Esophagus squamous epithelium (tissue), 5 donors: ENCODE measurements at regions not wholly inside any gene's neighbourhood (a gene's known extent, or its start where the extent isn't known, plus 50 kb on each side); places are given as distances from the start of the nearest gene placed in this dataset.

Source experiments
- DNase-seq: peaks from one replicate; lab custom pipeline; 2025; lab: John Stamatoyannopoulos, UW
- H3K27ac ChIP-seq, 4 donors: fragments of 200-600 bp; sonication (generic); one replicate each; pipeline ENCODE4 v1.5.1; 2016 to 2019; ENCODE audit warnings: mild to moderate bottlenecking in 1 of 4
- H3K27me3 ChIP-seq, 4 donors: fragments of 200-600 bp; sonication (generic); 1 replicate in 3 of 4; 2 replicates in 1 of 4; pipeline versions ENCODE4 v1.5.1 to v1.6.0; 2017 to 2021; ENCODE audit warnings: antibody characterized with exemption in 1 of 4
- H3K36me3 ChIP-seq, 3 donors: fragments of 200-600 bp; sonication (generic); one replicate each; pipeline ENCODE4 v1.5.1; 2016 to 2019
- H3K4me1 ChIP-seq, 3 donors: fragments of 200-600 bp; sonication (generic); one replicate each; pipeline ENCODE4 v1.5.1; 2017 to 2019
- H3K4me3 ChIP-seq, 4 donors: fragments of 200-600 bp; sonication (generic); 1 replicate in 3 of 4; 2 replicates in 1 of 4; pipeline ENCODE4 v1.5.1; 2016 to 2019; ENCODE audit warnings: mild to moderate bottlenecking in 2 of 4, moderate library complexity in 1 of 4
- H3K9me3 ChIP-seq, 3 donors: fragments of 200-600 bp; sonication (generic); one replicate each; pipeline ENCODE4 v1.5.1; 2016 to 2019
- POLR2A ChIP-seq, 4 donors: fragments of 450-650 bp; IDR thresholded peaks; one replicate each; pipeline ENCODE4 v1.6.1; 2017; ENCODE audit warnings: antibody characterized with exemption in 4 of 4, mild to moderate bottlenecking in 4 of 4, moderate library complexity in 3 of 4
- WGBS, 2 donors: methylation state at CpG; one replicate each; pipeline ENCODE4 v1.1.5; 2018; 5-methylcytosine and 5-hydroxymethylcytosine counted together
- intact Hi-C: fragments of 100-400 bp; cut with DNase I; formaldehyde crosslinking; loops from one replicate; pipeline ENCODE4 v1.15.0; 2022
- TF ChIP-seq, protein P1 (sequence below), 6 experiments: fragments of 450-650 bp in 4 of 6; fragments of 200-600 bp in 2 of 6; sonication (generic) in 2 of 6; IDR thresholded peaks; one replicate each; pipeline ENCODE4 v1.5.1; 2016 to 2019; ENCODE audit warnings: antibody characterized with exemption in 6 of 6, mild to moderate bottlenecking in 4 of 6, moderate library complexity in 4 of 6
- donor health status: DM: yes; HTN: yes; CAD: no.

DNA sequence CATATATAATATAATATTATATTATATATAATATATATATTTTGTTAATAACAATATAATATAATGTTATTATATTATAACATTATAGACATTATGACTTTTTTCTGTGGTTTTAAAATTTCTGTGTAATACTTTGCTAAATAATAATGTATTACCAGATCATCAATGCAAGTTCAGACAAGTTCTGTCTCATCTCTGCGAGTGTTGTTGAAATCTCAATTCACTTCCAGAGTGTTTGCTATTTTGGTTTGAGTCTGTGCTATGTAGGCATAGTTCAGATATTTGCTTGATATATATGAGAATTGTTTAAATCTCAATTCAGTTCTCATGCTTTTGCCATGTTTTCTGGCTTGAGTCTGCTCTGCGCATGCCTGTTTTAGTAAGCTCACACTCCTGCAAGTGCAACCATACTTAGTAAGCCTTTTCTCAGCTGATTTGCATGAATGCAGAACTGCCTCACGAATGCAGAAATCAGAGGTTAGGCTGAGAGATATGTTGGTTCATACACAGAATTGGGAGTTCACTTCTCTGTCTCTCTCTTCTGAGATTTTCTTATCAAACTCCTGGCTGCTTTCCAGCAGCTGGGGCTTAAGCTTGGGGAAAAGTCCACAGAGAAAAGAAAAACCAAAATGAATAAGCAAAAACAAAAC lies 830.2 kb upstream of the SORCS1 start:
- Histone ChIP-seq H3K4me1 (no peaks in the 10 kb centered on the region), H3K27ac (no peak overlapping the region), H3K27me3 (no peaks in the 10 kb centered on the region), H3K9me3 (no peaks in the 10 kb centered on the region), H3K36me3 (no peaks in the 10 kb centered on the region), H3K4me3 (no peak overlapping the region)
- intact Hi-C loops: no loop called here
- no peak for DNase-seq
- WGBS, 2 donors: 47 to 60% methylated on average over 3 of the region's 3 CpGs
- no peak for TF ChIP-seq POLR2A (IDR thresholded peaks at IDR 0.05)
- TF ChIP-seq, protein P1, sequence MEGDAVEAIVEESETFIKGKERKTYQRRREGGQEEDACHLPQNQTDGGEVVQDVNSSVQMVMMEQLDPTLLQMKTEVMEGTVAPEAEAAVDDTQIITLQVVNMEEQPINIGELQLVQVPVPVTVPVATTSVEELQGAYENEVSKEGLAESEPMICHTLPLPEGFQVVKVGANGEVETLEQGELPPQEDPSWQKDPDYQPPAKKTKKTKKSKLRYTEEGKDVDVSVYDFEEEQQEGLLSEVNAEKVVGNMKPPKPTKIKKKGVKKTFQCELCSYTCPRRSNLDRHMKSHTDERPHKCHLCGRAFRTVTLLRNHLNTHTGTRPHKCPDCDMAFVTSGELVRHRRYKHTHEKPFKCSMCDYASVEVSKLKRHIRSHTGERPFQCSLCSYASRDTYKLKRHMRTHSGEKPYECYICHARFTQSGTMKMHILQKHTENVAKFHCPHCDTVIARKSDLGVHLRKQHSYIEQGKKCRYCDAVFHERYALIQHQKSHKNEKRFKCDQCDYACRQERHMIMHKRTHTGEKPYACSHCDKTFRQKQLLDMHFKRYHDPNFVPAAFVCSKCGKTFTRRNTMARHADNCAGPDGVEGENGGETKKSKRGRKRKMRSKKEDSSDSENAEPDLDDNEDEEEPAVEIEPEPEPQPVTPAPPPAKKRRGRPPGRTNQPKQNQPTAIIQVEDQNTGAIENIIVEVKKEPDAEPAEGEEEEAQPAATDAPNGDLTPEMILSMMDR (IDR thresholded peaks at IDR 0.05): no peak

DNA sequence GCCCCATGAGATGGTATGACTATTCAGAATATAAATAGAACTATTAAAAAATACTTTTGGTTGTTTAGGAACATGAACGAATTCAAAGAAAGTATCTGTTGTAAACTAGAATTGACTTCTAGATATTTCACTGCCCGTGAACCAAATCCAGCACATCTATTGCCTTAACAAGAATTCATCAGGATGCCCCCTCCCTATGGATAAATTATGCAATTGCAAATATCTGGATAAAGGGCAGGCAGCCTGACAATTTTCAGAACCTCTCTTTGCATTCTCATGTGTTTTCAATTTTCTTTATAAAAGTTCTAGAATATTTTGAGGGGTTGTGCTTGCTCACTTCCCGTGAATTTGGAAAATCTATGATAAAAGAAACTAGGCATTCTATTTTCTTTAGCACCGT lies 822.1 kb upstream of the SORCS1 start:
- Histone ChIP-seq H3K4me3 (no peak overlapping the region), H3K36me3 (no peaks in the 10 kb centered on the region), H3K27me3 (no peaks in the 10 kb centered on the region), H3K9me3 (no peaks in the 10 kb centered on the region), H3K4me1 (no peaks in the 10 kb centered on the region), H3K27ac (no peak overlapping the region)
- intact Hi-C loops: no loop called here
- TF ChIP-seq, protein P1 (IDR thresholded peaks at IDR 0.05): no peak
- TF ChIP-seq POLR2A (IDR thresholded peaks at IDR 0.05): no peak
- DNase-seq: no peak
- WGBS, 2 donors: 60 to 77% methylated on average over 4 of the region's 4 CpGs

DNA sequence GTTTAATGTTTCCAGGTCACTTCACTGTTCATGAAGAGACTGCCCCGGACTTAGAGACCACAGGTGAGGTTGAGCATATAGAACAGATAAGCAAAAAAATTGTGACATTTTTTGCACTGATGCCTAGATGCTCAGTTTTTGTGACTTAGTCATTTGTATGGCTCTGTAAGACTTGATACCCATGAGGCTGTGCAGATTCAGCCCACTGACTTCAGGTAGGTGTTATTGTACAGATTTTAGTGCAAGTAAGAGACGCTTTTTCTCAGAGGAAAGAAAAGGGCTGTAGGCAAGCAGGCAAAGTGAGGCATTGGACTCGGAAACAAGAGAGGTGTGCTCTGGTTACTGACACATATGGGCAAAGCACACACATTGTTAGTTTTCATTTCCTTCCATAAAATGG lies 820.1 kb upstream of the SORCS1 start:
- H3K27me3 ChIP-seq: no peaks in the 10 kb centered on the region
- DNase-seq: no peak
- no peak for TF ChIP-seq POLR2A (IDR thresholded peaks at IDR 0.05)
- TF ChIP-seq, protein P1 (IDR thresholded peaks at IDR 0.05): no peak
- H3K4me3 ChIP-seq: no peak overlapping the region
- intact Hi-C loops: no loop called here
- H3K9me3 ChIP-seq: no peaks in the 10 kb centered on the region
- H3K27ac ChIP-seq: no peak overlapping the region
- WGBS, 2 donors: 65 to 77% methylated on average over 3 of the region's 3 CpGs
- H3K36me3 ChIP-seq: no peaks in the 10 kb centered on the region
- no peaks in the 10 kb centered on the region for H3K4me1 ChIP-seq

DNA sequence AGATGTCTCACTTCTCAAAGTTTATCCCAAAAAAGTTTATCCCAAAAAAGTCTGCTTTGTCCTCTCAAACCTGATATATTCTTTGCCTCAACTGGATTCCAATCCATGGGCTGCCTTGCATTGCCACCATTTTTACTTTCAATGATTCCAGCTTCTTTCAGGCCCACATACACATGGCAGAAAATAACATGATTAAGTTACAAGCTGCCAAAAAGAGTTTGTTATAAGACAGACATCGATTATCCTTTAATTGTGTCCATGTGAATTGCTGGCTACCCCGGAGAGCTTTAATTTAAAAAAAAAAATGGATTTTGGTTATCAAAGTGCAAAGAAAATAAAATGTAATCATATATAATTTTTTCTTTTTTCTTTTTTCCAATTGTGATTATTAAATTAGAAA lies 819.6 kb upstream of the SORCS1 start:
- no peak for TF ChIP-seq POLR2A (IDR thresholded peaks at IDR 0.05)
- TF ChIP-seq, protein P1 (IDR thresholded peaks at IDR 0.05): no peak
- H3K36me3 ChIP-seq: no peaks in the 10 kb centered on the region
- no peaks in the 10 kb centered on the region for H3K9me3 ChIP-seq
- no peaks in the 10 kb centered on the region for H3K27me3 ChIP-seq
- 58 to 70% methylated on average over 2 of the region's 2 CpGs for WGBS, 2 donors
- intact Hi-C loops: no loop called here
- H3K4me3 ChIP-seq: no peak overlapping the region
- no peaks in the 10 kb centered on the region for H3K4me1 ChIP-seq
- no peak overlapping the region for H3K27ac ChIP-seq
- no peak for DNase-seq

DNA sequence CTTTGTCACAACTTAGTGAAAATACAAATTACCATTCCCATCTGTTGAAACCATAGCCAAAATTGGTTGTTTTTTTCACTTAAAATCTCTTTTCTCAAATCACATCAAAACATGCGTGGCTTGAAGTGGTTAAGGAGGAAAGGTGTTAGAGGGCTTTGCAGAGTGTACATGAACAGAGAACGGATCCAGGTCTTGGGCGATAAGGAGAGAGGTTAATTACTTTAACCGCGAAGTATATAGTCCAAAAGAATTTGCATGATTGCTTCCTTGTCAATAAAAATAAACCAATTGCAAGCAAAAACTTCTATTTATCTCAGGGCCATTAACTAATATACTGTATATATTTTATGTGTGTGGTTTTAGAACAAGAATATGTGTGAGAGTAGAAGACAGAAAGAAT lies 813.9 kb upstream of the SORCS1 start:
- WGBS, 2 donors: 84 to 91% methylated on average over 5 of the region's 5 CpGs
- intact Hi-C loops: no loop called here
- Histone ChIP-seq H3K4me1 (no peaks in the 10 kb centered on the region), H3K36me3 (no peaks in the 10 kb centered on the region), H3K4me3 (no peak overlapping the region), H3K27me3 (no peaks in the 10 kb centered on the region), H3K9me3 (peaks cover 0 to 9% (median 0%) of the 10 kb centered on the region in 3 donors), H3K27ac (no peak overlapping the region)
- TF ChIP-seq POLR2A (IDR thresholded peaks at IDR 0.05): no peak
- TF ChIP-seq, protein P1 (IDR thresholded peaks at IDR 0.05): no peak
- DNase-seq: no peak
